Endothelial cell of umbilical vein (primary cell): ENCODE measurements at regions not wholly inside any gene's neighbourhood (a gene's known extent, or its start where the extent isn't known, plus 50 kb on each side); places are given as distances from the start of the nearest gene placed in this dataset.

Experiments
- CTCF ChIP-seq, 2 donors: IDR thresholded peaks; 1 replicate in 1 of 2; 2 replicates in 1 of 2; pipeline ENCODE4 v1.5.1; 2011; ENCODE audit warnings: low read length in 2 of 2, mild to moderate bottlenecking in 2 of 2, moderate library complexity in 2 of 2, control low read depth in 1 of 2, inconsistent platforms in 1 of 2, low read depth in 1 of 2; ENCODE audit not compliant: insufficient read depth in 1 of 2; ENCODE audit errors: extremely low read depth in 1 of 2
- EZH2 ChIP-seq: IDR thresholded peaks from 2 replicates; pipeline ENCODE4 v1.6.1; 2012; ENCODE audit warnings: borderline replicate concordance, low read depth, mild to moderate bottlenecking, moderate library complexity, low read length, inconsistent platforms; ENCODE audit not compliant: severe bottlenecking
- FOS ChIP-seq: IDR thresholded peaks from 2 replicates; pipeline ENCODE4 v1.6.1; 2011; ENCODE audit warnings: mild to moderate bottlenecking, low read length, moderate library complexity, borderline replicate concordance; ENCODE audit not compliant: insufficient read depth
- JUN ChIP-seq: IDR thresholded peaks from 2 replicates; pipeline ENCODE4 v1.6.1; 2011; ENCODE audit warnings: borderline replicate concordance, low read depth; ENCODE audit not compliant: insufficient read length, insufficient read depth
- MAX ChIP-seq: IDR thresholded peaks from 2 replicates; pipeline ENCODE4 v1.6.1; 2011; ENCODE audit not compliant: insufficient read depth, insufficient read length
- POLR2A ChIP-seq: IDR thresholded peaks from 2 replicates; pipeline ENCODE4 v1.6.1; 2012; ENCODE audit warnings: low read depth, mild to moderate bottlenecking, control low read depth, low read length
- POLR2AphosphoS5 ChIP-seq: IDR thresholded peaks from 2 replicates; pipeline ENCODE4 v1.6.1; 2012; ENCODE audit warnings: low read depth, mild to moderate bottlenecking, control low read depth, low read length, moderate library complexity; ENCODE audit not compliant: insufficient read depth

GRCh38 chr7:46391231-46392201, 470.4 kb upstream of the IGFBP3 start:
- TF ChIP-seq POLR2A (no peak), CTCF (IDR thresholded peaks at IDR 0.05; ENCODE audit: extremely low read depth in 1 of 2, insufficient read depth in 1 of 2, low read depth in 1 of 2, low read length in 2 of 2) (no peak), POLR2AphosphoS5 (no peak), MAX (no peak), JUN (no peak), FOS (no peak), EZH2 (no peak)
